GM18507 (cell line): ENCODE measurements at regions not wholly inside any gene's neighbourhood (a gene's known extent, or its start where the extent isn't known, plus 50 kb on each side); places are given as distances from the start of the nearest gene placed in this dataset.

Source experiments
- DNase-seq: peaks from one replicate; pipeline ENCODE4 v3.0.0; 2011; ENCODE audit warnings: low read depth; ENCODE audit not compliant: insufficient read length; ENCODE audit errors: extremely low spot score
- FAIRE-seq: peaks from 2 replicates; lab custom pipeline; 2011; peaks lifted over from hg19 to GRCh38; lab: Jason Lieb, UNC

DNA sequence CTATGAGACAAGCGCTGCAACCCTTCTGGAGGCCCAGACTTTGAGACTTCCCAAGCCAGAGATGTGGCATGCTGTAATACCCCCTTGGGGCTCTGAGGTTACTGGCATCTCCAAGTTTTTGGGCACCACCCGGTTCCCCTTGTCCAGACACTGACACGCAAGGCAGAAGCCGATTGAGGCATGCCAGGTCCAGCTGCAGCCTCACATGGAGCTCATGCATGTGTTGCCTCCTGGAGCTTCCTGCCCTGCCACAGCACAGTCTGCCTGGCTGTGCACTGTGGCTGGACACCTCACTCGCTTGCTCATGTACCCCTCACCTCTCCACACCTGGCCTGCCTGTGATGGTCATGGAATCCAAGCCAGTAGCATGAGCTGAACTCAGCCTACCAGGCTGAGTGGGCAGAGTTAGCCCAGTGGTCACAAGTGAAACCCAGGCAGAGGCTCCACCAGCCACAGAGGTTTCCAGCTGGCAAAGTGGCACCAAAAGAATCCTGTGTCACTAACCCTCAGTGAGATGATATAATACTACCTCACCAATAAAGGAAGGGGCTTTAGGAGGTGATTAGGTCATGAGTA lies 789.2 kb upstream of the INTU start:
- FAIRE-seq = no peak
- DNase-seq = no peak

DNA sequence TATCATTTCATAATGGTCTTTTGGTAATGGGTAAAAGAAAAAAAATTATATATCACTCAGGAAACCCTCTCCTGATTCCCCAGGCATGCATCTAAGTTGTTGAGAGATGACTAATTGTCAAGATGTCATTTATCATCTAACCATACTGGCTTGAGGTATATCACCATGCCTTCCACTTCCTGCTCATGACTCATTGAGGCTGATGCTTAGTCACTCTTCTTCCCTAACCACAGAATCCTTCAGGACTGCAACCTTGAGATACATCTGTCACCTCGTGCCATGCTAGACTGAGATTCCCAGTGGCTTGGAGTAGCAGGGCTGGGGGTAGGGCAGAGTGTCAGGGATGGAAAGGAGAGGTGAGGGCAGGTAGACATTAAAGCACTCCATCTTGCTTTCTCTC lies 782.5 kb upstream of the INTU start:
- no peak for FAIRE-seq
- no peak for DNase-seq

DNA sequence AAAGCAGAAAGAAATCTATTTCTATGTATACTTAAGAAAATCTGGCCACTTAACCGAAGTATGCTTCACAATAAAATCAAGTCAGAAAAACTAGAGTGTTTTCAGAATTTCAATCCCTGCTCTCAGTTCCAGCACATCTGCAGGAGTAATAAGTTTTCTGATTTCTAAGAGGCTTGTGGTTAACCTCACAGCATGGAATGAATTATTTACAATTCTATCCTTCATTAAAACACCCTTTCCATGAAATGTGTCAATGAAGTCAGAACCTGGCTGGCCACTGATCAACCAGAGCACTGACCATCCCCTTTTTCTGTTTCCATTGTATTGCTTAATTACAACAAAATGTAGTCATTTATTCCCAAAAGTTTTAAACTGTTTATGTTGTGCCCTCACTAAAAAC lies 781.4 kb upstream of the INTU start:
- no peak for FAIRE-seq
- DNase-seq = no peak

DNA sequence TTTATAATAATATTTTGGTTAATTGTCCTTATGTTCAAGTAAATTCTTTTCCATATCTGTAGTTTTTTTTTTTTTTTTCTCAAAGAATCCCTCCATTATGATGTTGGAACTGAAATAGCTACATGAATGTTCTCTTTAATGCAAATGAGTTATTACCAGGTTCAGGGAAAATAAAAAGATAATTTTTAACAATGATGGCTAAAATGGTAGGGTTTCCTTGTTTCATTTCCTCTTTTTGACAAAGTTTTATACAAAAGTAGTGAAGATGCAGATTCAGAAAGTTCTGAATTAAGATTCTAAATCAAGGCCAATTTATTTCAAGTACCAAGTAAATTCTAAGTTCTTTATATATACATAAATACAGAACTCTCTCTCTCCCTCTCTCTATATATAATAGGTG lies 779.0 kb upstream of the INTU start:
- DNase-seq = no peak
- no peak for FAIRE-seq

DNA sequence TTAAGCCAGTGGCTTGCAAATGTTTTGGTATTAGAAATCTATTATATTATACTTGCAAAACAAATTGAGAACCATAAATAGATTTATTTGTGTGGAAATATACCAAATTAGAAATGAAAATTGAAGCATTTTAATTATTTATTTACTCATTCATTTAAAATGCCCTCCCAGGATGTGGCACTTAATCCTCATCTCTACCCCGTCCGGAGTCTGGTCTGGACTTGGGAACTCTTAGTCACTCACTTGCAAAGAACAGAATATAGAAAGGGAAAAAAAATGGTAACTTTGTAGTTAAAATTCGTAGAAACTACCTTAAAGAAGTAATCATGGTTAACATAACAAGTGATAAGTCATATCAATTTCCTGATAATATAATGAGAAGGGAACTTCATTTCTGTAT lies 775.9 kb upstream of the INTU start:
- FAIRE-seq (no peak), DNase-seq (no peak)

DNA sequence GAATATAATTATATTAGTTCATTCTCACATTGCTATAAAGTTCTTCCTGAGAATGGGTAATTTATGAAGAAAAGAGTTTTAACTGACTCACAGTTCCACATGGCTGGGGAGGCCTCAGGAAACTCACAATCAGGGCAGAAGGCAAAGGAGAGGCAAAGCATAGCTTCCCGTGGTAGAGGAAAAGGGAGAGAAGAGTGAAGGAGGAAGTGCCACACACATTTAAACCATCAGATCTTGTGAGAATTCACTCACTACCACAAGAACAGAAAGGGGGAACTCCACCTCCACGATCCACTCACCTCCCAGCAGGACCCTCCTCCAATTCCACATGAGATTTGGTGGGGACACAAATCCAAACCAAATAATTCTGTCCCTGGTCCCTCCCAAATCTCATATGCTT lies 773.4 kb upstream of the INTU start:
- FAIRE-seq (no peak), DNase-seq (no peak)

DNA sequence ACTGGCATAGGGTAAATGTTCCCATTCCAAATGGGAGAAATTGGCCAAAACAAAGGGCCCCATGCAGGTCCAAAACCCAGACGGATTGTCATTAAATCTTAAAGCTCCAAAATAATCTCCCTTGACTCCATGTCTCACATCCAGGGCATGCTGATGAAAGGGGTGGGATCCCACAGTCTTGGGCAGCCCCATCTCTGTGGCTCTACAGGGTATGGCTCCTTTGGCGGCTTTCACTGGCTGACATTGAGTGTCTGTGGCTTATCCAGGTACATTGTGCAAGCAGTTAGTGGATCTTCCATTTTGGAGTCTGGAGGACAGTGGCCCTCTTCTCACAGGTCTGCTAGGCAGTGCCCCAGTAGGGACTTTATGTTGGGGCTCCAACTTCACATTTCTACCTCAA lies 772.9 kb upstream of the INTU start:
- no peak for DNase-seq
- FAIRE-seq = no peak

DNA sequence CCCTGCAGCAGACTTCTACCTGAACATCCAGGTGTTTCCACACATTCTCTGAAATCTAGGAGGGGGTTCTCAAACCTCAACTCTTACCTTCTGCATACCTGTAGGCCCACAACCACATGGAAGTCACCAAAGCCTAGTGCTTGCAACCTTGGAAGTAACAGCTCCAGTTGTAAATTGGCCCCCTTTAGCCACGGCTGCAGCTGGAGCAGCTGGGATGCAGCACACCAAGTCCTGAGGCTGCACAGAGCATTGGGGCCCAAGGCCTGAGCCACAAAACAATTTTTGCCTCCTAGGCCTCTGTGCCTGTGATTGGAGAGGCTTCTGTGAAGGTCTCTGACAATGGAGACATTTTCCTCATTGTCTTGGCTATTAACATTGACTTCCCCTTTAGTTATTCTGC lies 772.4 kb upstream of the INTU start:
- FAIRE-seq (no peak), DNase-seq (no peak)

DNA sequence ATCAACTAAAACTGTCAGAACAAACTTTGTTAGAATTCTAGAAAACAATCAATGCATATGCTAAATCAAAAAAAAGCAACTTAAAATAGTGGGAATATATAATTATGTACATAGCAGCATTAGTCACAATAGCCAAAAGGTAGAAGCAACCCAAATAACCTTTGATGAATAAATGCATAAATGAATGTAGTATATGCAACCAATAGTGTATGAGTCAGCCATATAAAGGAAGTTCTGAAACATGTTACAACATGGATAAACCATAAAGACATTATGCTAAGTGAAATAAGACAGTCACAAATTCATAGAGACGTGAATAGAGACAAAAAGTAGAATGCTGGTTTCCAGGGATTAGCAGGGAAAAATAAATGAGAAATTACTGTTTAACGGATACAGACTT lies 762.8 kb upstream of the INTU start:
- FAIRE-seq = no peak
- no peak for DNase-seq

DNA sequence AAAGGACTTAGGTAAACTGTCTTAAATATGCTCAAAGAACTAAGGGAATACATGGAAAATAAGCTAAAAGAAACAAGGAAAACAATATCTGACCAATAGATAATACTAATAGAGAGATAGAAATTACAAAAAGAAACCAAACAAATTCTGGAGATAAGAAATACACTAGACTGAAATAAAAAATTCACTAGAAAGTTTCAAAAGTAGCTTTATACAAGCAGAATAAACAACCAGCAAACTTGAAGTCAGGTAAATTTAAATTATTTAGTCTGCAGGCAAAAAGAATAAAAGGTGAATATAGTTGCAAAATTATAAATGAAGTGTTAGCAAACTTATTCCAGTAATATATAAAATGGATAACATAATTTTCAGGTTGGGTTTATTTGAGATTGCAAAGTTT lies 760.9 kb upstream of the INTU start:
- no peak for FAIRE-seq
- DNase-seq = no peak

DNA sequence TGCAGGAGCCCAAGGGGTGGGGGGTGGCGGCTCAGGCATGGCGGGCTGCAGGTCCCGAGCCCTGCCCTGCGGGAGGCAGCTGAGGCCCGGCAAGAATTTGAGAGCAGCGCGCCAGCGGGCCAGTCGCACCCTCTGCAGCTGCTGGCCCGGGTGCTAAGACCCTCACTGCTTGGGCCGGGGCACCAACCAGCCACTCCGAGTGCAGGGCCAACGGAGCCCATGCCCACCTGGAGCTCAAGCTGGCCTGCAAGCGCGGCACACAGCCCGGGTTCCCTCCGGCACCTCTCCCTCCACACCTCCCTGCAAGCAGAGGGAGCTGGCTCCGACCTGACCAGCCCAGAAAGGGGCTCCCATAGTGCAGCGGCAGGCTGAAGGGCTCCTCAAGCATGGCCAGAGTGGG lies 758.2 kb upstream of the INTU start:
- no peak for FAIRE-seq
- DNase-seq = no peak

DNA sequence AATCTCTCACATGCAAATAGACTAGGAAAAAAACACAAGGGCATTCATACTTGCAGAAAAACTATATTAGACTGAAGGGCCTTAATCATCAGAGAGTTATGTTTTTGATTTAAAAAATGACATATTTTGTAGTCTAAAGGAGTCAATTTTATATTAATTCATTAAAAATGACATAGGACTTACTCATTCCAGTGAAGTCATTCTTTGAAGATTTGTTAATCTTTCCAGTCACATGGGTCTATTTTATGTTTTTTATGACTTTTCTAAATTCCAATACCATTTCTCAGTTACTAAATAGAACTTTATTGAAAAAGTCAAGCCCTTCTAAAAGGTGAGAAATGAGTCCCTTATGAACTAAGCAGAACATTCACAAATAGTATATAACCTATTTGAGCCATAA lies 743.8 kb upstream of the INTU start:
- FAIRE-seq = no peak
- DNase-seq = no peak

DNA sequence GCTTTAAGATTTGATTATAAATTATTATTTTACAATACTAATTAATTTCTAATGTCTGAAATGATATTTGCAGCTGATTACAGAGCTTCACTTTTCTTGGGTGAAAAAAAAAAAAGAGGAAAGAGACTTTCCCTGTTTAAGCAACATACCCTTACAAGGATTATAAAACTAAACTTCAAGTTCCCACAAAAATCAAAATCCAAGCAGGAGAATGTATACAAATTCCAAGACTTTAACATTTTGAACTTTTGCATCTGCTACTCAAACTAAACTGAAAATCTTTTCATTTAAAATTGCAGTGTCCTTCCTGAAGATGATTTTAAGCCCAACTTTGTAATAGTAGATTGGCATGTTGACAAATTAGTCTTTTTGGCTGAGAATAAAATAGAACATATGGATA lies 742.4 kb upstream of the INTU start:
- FAIRE-seq (no peak), DNase-seq (no peak)

DNA sequence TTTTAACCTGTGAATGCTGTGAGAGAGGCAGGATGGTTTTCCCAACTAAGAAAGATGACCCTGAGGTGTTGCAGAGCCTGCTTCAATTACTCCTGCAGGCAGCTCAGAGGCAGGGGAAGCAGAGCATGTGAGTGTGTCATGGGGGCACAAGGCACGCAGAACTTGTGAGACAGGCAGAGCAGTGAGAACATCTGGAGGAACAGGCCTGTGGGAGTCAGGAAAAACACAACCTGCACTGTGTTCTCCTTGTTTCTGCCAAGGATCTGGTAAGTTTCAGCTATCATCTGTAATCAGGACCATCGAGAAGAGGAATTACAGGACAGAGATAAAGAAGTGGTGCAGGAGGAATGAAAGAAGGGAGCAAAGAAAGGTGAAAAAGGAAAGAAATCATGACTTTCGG lies 741.8 kb upstream of the INTU start:
- no peak for DNase-seq
- FAIRE-seq = no peak

DNA sequence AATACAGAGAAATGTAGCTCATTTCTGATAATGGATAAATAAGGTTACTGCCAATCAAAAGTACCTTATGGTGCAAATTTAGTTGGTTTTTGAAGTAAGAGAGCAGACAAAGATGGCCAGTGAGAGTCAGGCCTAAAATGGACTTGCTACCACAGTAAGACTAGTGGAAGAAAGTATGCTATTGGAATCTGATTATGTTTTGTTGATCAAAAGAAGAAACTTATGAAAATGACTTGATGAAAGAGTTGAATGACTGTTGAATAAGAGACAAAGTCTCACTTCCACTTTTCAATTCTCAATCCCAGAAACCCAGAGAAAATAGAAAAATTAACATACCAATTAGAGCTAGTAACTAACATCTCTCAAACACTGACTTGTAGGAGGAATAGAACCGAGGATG lies 737.8 kb upstream of the INTU start:
- FAIRE-seq (no peak), DNase-seq (no peak)

DNA sequence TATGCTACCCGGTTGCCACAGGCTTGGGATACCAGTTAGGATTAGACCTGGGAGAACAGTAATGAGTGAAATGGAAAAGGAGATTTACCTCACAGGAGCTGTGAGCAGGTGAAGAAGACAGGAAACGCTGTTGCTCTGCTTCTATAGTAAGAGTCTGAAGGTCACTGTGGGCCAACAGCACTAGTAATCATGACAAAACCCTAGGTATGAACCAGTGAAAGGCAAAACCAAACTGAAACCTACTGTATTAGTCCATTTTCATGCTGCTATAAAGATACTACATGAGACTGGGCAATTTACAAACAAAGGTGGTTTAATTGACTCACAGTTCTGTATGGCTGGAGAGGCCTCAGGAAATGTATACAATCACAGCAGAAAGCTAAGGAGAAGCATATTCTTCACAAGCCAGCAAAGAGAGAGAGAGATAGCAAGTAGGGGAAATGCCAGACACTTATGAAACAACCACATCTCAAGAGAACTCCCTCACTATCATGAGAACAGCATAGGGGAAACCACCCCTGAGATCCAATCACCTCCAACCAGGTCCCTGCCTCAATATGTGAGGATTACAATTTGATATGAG lies 736.7 kb upstream of the INTU start:
- DNase-seq (no peak), FAIRE-seq (no peak)

DNA sequence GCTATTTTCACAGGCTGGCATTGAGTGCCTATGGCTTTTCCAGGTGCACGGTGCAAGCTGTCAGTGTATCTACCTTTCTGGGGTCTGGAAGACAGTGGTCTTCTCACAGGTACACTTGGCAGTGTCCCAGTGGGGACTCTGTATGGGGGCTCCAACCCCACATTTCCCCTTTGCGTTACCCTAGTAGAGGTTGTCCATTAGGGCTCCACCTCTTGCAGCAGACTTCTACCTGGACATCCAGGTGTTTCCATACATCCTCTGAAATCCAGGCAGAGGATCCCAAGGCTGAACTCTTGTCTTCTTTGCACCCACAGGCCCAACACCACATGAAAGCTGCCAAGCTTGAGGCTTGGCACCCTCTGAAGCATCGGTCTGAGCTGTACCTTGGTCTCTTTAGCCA lies 735.7 kb upstream of the INTU start:
- no peak for DNase-seq
- no peak for FAIRE-seq

DNA sequence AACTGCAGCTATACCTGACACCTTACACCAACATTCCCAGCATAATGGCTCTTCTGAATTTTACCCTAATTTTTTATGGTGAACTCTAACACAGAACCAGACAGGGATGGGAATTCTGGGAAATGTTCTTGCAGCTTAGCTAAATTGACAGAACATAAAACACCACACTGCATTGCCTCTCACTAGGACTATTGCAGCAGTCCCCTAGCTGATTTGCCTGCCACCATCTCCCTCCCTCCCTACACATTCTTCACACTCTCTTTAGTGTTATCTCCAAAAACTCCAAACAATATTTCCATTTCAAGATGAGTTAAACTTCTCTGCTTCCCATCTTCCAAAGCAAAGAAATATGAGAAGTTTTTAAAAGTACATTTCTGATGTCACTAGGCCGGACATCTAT lies 733.9 kb upstream of the INTU start:
- FAIRE-seq = no peak
- DNase-seq = no peak

DNA sequence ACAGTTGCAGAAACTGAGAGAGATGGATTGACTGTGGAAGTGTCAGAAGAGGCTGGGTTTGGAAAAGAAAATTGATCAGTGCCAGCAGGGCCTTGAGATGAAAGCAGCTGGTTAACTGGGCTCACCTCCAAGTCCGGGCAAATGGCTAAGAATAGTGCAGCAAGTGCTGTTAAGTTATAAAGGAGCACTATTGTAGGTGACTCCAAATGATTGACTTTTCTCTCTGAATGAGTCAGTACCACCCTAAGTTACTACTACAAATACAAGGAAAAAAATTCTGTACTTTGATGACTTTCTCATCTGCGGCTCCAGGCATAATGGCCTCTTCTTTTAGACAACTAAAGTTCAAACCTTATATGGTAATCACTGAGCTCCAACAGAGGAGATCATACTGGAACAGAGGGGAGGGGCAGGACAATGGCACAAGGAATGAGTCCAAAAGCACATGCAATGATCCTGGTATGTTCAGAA lies 733.4 kb upstream of the INTU start:
- FAIRE-seq (no peak), DNase-seq (no peak)

DNA sequence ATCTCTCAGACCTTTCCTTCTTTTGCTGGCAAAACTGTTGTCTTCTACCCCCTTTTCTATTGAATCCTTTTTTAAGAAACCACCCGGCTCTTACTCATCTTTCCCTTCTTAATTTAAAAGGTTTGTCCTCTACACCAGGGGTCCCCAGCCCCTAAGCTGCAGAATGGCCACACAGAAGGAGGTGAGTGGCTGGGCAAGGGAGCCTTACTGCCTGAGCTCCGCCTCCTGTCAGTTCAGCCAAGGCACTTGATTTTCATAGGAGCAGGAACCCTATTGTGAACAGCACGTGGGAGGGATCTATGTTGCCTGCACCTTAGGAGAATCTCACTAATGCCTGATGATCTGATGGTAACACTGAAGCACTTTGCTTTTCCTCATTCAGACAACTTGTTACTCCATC lies 726.3 kb upstream of the INTU start:
- DNase-seq (no peak), FAIRE-seq (no peak)

DNA sequence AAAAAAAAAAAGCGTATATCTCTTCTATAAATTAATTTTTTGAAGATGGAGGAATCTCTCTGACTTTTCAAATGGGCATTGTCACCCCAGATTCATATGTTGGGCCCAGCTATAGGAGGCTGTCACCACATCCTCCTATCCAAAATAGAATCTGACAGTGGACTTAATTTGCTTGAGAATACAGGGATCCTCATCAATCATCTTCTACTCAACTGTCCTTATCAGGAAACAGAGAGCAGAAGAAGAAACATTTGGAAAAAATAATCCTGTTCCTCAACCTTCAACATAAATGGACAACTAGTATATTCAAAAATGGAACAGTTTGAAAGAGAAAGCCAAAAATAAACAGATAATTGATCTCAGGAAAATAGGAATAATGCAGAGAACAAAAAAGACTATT lies 725.4 kb upstream of the INTU start:
- no peak for DNase-seq
- FAIRE-seq = no peak

DNA sequence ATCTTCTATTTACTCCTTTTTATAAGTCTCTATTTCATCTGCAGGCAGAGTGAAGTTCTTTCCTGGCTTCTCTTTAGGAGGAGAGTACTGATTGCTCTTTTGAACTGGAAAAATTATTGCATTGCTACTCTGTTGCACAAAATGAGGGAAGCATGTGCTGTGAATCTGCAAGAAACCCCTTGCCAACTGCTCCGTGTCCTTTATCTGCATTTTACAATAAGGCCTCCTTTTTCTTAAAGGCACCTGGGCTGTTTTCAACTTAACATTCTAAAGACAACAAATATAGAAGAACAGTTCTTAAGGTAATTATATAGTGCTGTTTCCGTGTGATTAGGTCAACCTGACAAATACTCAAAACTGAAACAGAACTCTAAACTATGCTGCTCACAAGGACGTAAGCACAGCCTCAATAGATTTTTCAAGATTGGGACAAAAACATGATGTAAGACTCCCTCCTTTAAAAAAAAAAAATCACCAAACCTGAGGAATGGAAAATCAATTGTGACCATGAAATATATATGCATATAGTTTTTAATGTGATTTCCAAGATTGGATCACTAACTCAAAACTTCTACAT lies 716.6 kb upstream of the INTU start:
- DNase-seq = no peak
- no peak for FAIRE-seq
